ENCODE measurements at regions not wholly inside any gene's neighbourhood (a gene's known extent, or its start where the extent isn't known, plus 50 kb on each side); places are given as distances from the start of the nearest gene placed in this dataset.

- no peak for ATAC-seq
- TF ChIP-seq ZFP3 (CRISPR knock-in tag; IDR thresholded peaks at IDR 0.05) (no peak), ZNF70 (CRISPR knock-in tag; IDR thresholded peaks at IDR 0.05) (no peak), CSDC2 (CRISPR knock-in tag; IDR thresholded peaks at IDR 0.05) (no peak), ZFP30 (CRISPR knock-in tag; IDR thresholded peaks at IDR 0.05) (no peak), ZNF565 (CRISPR knock-in tag; conservative IDR thresholded peaks at IDR 0.05; ENCODE audit: low read depth) (no peak), CREB5 (CRISPR knock-in tag; IDR thresholded peaks at IDR 0.05; ENCODE audit: low read depth) (no peak), RARB (CRISPR knock-in tag; IDR thresholded peaks at IDR 0.05) (no peak), PATZ1 (CRISPR knock-in tag; IDR thresholded peaks at IDR 0.05; ENCODE audit: borderline replicate concordance) (no peak), PPARA (CRISPR knock-in tag; IDR thresholded peaks at IDR 0.05; ENCODE audit: borderline replicate concordance) (no peak), OSR1 (CRISPR knock-in tag; IDR thresholded peaks at IDR 0.05) (no peak), ZNF8 (CRISPR knock-in tag; IDR thresholded peaks at IDR 0.05) (no peak), ARNTL (CRISPR knock-in tag; IDR thresholded peaks at IDR 0.05; ENCODE audit: borderline replicate concordance, low read depth) (no peak), GLIS3 (CRISPR knock-in tag; IDR thresholded peaks at IDR 0.05) (no peak)
Observed at GRCh38 chr4:117514391-117515175, 429.2 kb upstream of the TRAM1L1 start.

GRCh38 chr4:117515921-117516320, 430.5 kb upstream of the TRAM1L1 start:
- no peak for TF ChIP-seq CSRNP3 (CRISPR knock-in tag; IDR thresholded peaks at IDR 0.05)
- TF ChIP-seq CREB5 (CRISPR knock-in tag; IDR thresholded peaks at IDR 0.05; ENCODE audit: low read depth), result no peak
- no peak for TF ChIP-seq ZFP30 (CRISPR knock-in tag; IDR thresholded peaks at IDR 0.05)
- no peak for TF ChIP-seq BACH2 (CRISPR knock-in tag; IDR thresholded peaks at IDR 0.05; ENCODE audit: borderline replicate concordance)
- TF ChIP-seq ZNF8 (CRISPR knock-in tag; IDR thresholded peaks at IDR 0.05), result no peak
- TF ChIP-seq OSR1 (CRISPR knock-in tag; IDR thresholded peaks at IDR 0.05), result no peak
- no peak for TF ChIP-seq ZFP3 (CRISPR knock-in tag; IDR thresholded peaks at IDR 0.05)
- no peak for TF ChIP-seq ZNF565 (CRISPR knock-in tag; conservative IDR thresholded peaks at IDR 0.05; ENCODE audit: low read depth)
- no peak for TF ChIP-seq PPARA (CRISPR knock-in tag; IDR thresholded peaks at IDR 0.05; ENCODE audit: borderline replicate concordance)
- no peak for TF ChIP-seq PATZ1 (CRISPR knock-in tag; IDR thresholded peaks at IDR 0.05; ENCODE audit: borderline replicate concordance)
- no peak for TF ChIP-seq POU6F1 (CRISPR knock-in tag; IDR thresholded peaks at IDR 0.05; ENCODE audit: borderline replicate concordance, low read depth)
- TF ChIP-seq TSHZ2 (CRISPR knock-in tag; IDR thresholded peaks at IDR 0.05), result no peak
- TF ChIP-seq RARB (CRISPR knock-in tag; IDR thresholded peaks at IDR 0.05), result no peak
- no peak for TF ChIP-seq GLIS3 (CRISPR knock-in tag; IDR thresholded peaks at IDR 0.05)
- TF ChIP-seq TOX (CRISPR knock-in tag; IDR thresholded peaks at IDR 0.05; ENCODE audit: borderline replicate concordance), result no peak
- ATAC-seq, result no peak
